ENCODE measurements at regions not wholly inside any gene's neighbourhood (a gene's known extent, or its start where the extent isn't known, plus 50 kb on each side); places are given as distances from the start of the nearest gene placed in this dataset.

DNA sequence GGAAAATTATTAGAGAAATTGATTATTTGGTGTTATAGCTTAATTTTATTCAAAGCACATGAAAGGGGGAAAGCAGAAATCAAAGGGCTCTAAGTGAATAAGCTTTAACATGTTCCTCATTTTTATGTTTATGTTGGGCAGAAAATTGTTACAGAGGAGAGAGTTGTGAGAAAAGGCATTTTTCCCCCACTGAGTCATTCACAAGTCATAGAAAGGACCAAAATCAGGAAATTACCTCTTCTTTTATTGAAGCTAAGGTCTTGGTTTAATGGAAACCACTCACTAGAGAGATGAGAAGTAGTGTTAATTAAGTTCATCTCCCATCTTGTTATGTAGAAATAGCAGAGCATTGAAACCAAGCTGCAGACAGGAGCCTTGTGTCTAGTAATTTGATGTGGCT is 175.3 kb upstream of the THUMPD2 start:
- POLR2A ChIA-PET (ENCODE audit: low non-redundant PET), result no interaction called here
- H3K27ac ChIP-seq, result no peak overlapping the region
- TF ChIP-seq CTCF (conservative IDR thresholded peaks at IDR 0.05; ENCODE audit: low read depth), result no peak
- DNase-seq (ENCODE audit: low spot score), result no peak
- CTCF ChIA-PET, result no interaction called here

- ChIA-PET CTCF (no interaction called here), POLR2A (ENCODE audit: low non-redundant PET) (no interaction called here)
- no peak overlapping the region for H3K27ac ChIP-seq
- no peak for DNase-seq (ENCODE audit: low spot score)
- no peak for TF ChIP-seq CTCF (conservative IDR thresholded peaks at IDR 0.05; ENCODE audit: low read depth)
Observed at GRCh38 chr2:39949131-39949530, 170.1 kb upstream of the THUMPD2 start.

DNA sequence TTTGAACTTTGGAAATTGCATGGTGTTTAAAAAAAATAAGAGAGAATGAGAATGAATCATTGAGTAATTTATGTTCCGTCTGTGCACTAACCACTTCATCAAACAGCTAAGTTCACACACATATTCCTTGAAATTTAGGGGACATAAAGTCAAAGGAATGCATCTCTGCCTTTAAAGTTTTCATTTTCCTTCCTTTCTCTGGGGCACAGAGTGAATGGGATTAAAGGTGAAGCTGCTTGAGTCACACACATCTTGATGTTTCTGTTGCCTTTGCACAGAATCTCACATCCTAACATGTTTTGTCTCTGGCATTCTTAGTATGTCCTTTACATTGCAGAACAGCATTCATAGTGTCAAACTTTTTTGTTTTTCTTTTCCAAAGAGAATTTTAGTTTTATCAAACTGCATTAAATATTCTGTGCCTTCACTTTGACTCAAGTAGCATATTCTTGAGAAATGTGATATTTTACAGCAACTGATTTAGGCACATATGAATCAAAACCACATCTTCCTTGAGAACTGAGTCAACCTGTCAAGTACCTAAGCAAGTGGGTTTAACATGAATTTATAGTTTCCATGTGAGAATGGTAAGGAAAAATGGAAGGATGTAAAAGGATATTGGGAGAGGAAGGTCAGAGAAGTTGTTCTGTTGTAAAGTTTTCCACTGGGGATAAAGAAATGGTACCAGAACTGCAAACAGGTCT is 169.1 kb upstream of the THUMPD2 start:
- DNase-seq (ENCODE audit: low spot score), result no peak
- ChIA-PET POLR2A (ENCODE audit: low non-redundant PET) (no interaction called here), CTCF (no interaction called here)
- H3K27ac ChIP-seq, result no peak overlapping the region
- no peak for TF ChIP-seq CTCF (conservative IDR thresholded peaks at IDR 0.05; ENCODE audit: low read depth)

GRCh38 chr2:39947294-39948015 is 168.4 kb upstream of the THUMPD2 start:
- ChIA-PET CTCF (no interaction called here), POLR2A (ENCODE audit: low non-redundant PET) (no interaction called here)
- no peak for TF ChIP-seq CTCF (conservative IDR thresholded peaks at IDR 0.05; ENCODE audit: low read depth)
- DNase-seq (ENCODE audit: low spot score), result no peak
- no peak overlapping the region for H3K27ac ChIP-seq

- no peak for DNase-seq (ENCODE audit: low spot score)
- ChIA-PET CTCF (interaction anchor here (0.6 kb wide), 1 partner anchor 836 kb away, joined by 3 read pairs; no protein-coding TSS in a partner anchor), POLR2A (ENCODE audit: low non-redundant PET) (no interaction called here)
- no peak overlapping the region for H3K27ac ChIP-seq
- no peak for TF ChIP-seq CTCF (conservative IDR thresholded peaks at IDR 0.05; ENCODE audit: low read depth)
Observed at GRCh38 chr2:39942950-39943349, 163.9 kb upstream of the THUMPD2 start.

DNA sequence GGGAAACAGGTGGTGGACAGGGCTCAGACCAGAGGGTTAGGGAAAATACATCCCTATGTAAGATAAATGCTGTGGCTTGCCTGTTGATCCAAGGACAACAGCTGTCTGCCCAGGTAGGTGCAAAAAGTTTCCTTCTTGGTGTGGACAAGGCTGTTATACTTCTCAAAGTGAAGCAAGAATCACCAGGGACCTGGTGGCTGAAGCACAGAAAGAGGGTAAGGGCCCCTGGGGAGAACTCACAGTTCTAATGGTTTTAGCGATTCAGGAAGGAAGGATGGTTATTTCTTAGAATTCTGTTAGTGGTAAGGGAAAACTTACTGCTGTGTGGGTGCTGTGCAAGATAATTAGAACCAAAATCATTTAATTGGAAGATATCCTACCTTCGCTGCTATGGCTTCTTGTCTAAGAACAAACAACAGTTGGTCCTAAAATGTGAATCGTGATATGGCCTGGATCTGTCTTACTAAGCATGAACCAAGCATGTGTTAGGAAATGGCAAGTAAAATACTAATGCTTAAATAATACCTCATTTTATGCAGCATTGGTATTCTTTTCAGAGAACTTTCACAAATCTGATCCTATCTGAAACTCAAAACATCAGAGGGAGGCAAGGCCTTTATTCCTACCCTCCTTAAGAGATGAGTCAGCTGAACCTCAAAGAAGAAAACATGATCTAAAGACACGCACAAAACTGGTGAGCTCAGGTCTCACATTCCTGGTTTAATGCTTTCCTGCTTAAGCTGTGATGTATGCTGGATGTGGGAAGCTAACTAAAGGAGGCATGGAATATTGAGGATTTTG is 159.2 kb upstream of the THUMPD2 start:
- no peak for TF ChIP-seq CTCF (conservative IDR thresholded peaks at IDR 0.05; ENCODE audit: low read depth)
- no peak for DNase-seq (ENCODE audit: low spot score)
- ChIA-PET CTCF (interaction anchor here (0.6 to 1.1 kb wide), 3 partner anchors 101 to 1772 kb away, joined by 3 read pairs; no protein-coding TSS in a partner anchor), POLR2A (ENCODE audit: low non-redundant PET) (no interaction called here)
- H3K27ac ChIP-seq, result no peak overlapping the region
